Mucosa of descending colon (tissue), 3 donors: ENCODE measurements at regions not wholly inside any gene's neighbourhood (a gene's known extent, or its start where the extent isn't known, plus 50 kb on each side); places are given as distances from the start of the nearest gene placed in this dataset.

Source experiments
- ATAC-seq: fragments of 200-7000 bp; cut with Tn5 transposase; one replicate; pipeline ENCODE4 v1.9.1; 2020; ENCODE audit warnings: mild to moderate bottlenecking, moderate library complexity
- DNase-seq, 3 donors: peaks; one replicate each; pipeline ENCODE4 v3.0.0-alpha.2; 2020
- H3K36me3 ChIP-seq: fragments of 200-600 bp; one replicate; pipeline ENCODE4 v1.8.0; 2021; ENCODE audit warnings: low read depth, mild to moderate bottlenecking
- H3K4me1 ChIP-seq: fragments of 200-600 bp; one replicate; pipeline ENCODE4 v1.8.0; 2021; ENCODE audit warnings: low read depth, mild to moderate bottlenecking
- H3K4me3 ChIP-seq: fragments of 200-600 bp; one replicate; pipeline ENCODE4 v1.8.0; 2021; ENCODE audit warnings: mild to moderate bottlenecking
- H3K9me3 ChIP-seq: fragments of 200-600 bp; one replicate; pipeline ENCODE4 v1.8.0; 2021; ENCODE audit warnings: mild to moderate bottlenecking
- intact Hi-C, 2 donors: fragments of 100-400 bp; cut with DNase I in 1 of 2; cut with micrococcal nuclease in 1 of 2; formaldehyde crosslinking; loops; one replicate each; pipeline versions ENCODE4 v1.11.0 to v1.11.1; 2022; cut with DNase I, micrococcal nuclease
- TF ChIP-seq, protein P1 (sequence below): fragments of 200-600 bp; IDR thresholded peaks from one replicate; pipeline ENCODE4 v1.8.0; 2022; ENCODE audit warnings: antibody characterized with exemption, mild to moderate bottlenecking
- donor health status: DM: no; HTN: no; CAD: no; lungs with moderate emphysema.
- donor health status: DM: no; HTN: no; CAD: no.
- donor health status: DM: no; HTN: yes; CAD: no.

DNA sequence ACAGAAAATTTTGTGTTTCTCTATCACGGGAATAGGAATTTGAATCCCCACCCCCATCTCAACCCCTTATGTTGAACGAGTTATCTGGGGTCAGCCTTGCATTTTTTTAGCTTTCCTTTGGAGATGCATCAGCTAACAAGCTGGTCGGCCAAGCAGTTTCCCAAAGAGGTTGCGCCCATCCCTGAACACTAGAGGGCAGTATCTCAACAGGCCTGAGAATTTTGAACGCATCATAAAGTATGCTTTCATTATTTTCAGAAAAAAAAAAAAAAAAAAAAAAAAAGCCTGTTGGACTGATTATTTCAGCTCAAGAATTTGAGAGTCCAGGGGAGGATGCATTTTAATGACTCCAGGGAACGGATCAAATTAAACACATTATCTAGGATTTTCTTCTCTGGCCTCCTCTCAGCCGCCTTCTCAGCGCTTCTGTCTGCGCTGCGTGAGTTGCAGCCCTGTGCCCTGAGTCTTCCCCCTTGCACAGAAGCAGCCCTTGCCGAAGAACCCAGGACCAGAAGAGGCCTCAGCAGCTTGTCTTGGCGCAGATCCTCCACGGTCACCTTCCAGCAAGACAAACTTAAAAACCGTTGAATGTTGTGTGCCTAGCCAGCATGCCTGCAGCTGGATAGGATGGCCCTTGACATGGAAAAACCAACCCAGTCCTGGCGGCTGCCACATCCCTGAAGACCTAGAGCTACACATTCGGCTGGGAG is 76.6 kb upstream of the GZMB start:
- TF ChIP-seq, protein P1, sequence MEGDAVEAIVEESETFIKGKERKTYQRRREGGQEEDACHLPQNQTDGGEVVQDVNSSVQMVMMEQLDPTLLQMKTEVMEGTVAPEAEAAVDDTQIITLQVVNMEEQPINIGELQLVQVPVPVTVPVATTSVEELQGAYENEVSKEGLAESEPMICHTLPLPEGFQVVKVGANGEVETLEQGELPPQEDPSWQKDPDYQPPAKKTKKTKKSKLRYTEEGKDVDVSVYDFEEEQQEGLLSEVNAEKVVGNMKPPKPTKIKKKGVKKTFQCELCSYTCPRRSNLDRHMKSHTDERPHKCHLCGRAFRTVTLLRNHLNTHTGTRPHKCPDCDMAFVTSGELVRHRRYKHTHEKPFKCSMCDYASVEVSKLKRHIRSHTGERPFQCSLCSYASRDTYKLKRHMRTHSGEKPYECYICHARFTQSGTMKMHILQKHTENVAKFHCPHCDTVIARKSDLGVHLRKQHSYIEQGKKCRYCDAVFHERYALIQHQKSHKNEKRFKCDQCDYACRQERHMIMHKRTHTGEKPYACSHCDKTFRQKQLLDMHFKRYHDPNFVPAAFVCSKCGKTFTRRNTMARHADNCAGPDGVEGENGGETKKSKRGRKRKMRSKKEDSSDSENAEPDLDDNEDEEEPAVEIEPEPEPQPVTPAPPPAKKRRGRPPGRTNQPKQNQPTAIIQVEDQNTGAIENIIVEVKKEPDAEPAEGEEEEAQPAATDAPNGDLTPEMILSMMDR: peak; percentile 67
- no peak overlapping the region for H3K4me3 ChIP-seq
- no peaks in the 10 kb centered on the region for H3K4me1 ChIP-seq
- ATAC-seq (peak; percentile 73), DNase-seq (peak in 2 of 3 donors; percentile 52 to 68)
- H3K9me3 ChIP-seq: no peaks in the 10 kb centered on the region
- intact Hi-C loops: no loop called here
- H3K36me3 ChIP-seq: no peaks in the 10 kb centered on the region

DNA sequence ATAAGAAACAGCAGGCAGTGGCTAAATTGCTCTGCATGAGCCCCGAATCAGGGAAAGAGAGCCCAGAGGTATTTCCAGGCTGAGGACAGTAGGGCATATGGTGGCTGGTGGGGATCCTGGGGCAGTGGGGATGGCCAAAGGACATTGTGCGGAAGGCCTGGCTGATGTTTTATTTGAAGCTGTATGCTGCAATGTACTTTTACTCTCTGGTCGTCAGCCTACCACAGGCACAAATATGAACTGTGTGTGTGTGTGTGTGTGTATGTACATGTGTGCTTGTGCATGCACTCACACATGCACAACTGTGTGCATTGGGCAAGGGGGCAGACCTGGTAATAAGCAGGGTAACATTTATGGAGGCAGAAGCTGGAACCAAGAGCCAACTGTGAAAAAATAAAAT is 74.7 kb upstream of the GZMB start:
- Histone ChIP-seq H3K4me3 (no peak overlapping the region), H3K36me3 (no peaks in the 10 kb centered on the region), H3K4me1 (no peaks in the 10 kb centered on the region), H3K9me3 (no peaks in the 10 kb centered on the region)
- intact Hi-C loops: no loop called here
- no peak for ATAC-seq
- DNase-seq: no peak
- TF ChIP-seq, protein P1: no peak

DNA sequence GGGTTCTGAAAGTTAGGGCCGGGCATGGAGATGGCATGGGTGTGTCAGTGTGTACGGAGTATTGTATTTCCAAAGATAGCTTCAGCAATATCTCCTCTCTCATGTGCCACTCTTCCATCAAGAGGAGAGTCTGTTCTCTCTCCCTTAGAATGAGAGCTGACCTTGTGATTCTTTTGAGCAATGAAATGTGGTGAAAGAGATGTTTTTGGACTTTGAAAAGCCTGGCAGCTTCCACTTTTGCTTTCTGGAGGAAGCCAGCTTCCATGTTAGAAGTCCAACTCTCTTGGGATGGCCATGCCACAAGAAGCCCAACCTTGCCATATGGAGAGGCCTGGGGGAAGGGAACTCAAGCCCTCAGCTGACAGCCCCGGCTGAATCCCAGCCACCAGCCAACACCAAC is 72.4 kb upstream of the GZMB start:
- no peak overlapping the region for H3K4me3 ChIP-seq
- ATAC-seq: no peak
- no peaks in the 10 kb centered on the region for H3K9me3 ChIP-seq
- no peak for DNase-seq
- TF ChIP-seq, protein P1: no peak
- no peaks in the 10 kb centered on the region for H3K4me1 ChIP-seq
- intact Hi-C loops: no loop called here
- no peaks in the 10 kb centered on the region for H3K36me3 ChIP-seq

DNA sequence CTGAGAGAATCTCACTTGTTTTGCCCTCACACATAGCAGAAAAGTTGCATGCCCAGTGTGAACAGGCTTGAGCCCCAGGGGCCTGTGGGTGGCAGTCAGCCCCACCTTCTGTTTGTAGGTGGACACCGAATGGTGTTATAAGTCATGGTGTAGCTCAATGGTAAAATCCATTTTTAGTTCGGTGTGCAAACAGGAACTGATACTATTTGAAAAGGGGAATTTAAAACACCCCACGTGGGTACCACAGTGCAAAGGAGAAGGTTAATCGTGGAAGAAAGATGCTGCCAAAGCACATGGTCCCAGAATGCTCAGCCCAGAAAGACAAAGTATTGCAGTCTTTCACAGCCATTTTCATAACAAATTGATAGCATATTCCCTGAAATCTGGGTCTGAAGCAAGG is 71.8 kb upstream of the GZMB start:
- no peaks in the 10 kb centered on the region for H3K4me1 ChIP-seq
- H3K36me3 ChIP-seq: no peaks in the 10 kb centered on the region
- no peak overlapping the region for H3K4me3 ChIP-seq
- TF ChIP-seq, protein P1: no peak
- peak; percentile 54 for ATAC-seq
- no peak for DNase-seq
- intact Hi-C loops: no loop called here
- H3K9me3 ChIP-seq: no peaks in the 10 kb centered on the region

DNA sequence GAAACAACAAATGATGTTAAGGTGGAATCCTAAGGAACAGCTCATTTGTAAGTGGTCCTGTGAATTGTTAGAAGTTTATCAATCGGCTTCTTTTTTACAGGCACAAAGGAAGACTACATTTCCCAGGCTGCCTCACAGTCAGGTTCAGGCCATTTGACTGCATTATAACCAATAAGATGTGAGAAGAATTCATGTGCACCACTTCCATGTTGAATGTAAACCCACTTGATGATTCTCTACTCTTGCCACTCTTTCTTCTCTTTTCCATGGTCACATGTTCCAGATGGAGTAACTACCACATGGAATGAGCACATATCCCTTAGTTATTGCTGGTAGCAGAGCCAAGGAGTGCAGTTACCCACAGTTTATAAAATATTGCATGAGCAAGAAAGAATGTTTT is 67.1 kb upstream of the GZMB start:
- intact Hi-C loops: no loop called here
- no peak for ATAC-seq

More for the DNA sequence above, 67.1 kb upstream of the GZMB start:
- TF ChIP-seq, protein P1: no peak
- no peak for DNase-seq
- H3K4me1 ChIP-seq: no peaks in the 10 kb centered on the region
- H3K9me3 ChIP-seq: no peaks in the 10 kb centered on the region
- no peak overlapping the region for H3K4me3 ChIP-seq
- H3K36me3 ChIP-seq: no peaks in the 10 kb centered on the region
